Gastrocnemius medialis (tissue), 4 donors: ENCODE measurements at regions not wholly inside any gene's neighbourhood (a gene's known extent, or its start where the extent isn't known, plus 50 kb on each side); places are given as distances from the start of the nearest gene placed in this dataset.

ENCODE experiments used
- ATAC-seq, 2 donors: fragments of 150-250 bp; one replicate each; pipeline ENCODE4 v1.9.1; 2016
- DNase-seq, 2 donors: peaks; one replicate each; pipeline ENCODE4 v3.0.0-alpha.2; 2019
- H3K27ac ChIP-seq, 4 donors: fragments of 200-600 bp; sonication (generic); 1 replicate in 1 of 4; 2 replicates in 3 of 4; pipeline ENCODE4 v1.5.1; 2016 to 2018; ENCODE audit warnings: mild to moderate bottlenecking in 2 of 4, moderate library complexity in 1 of 4
- H3K27me3 ChIP-seq, 3 donors: fragments of 200-600 bp; sonication (generic) in 2 of 3; 1 replicate in 1 of 3; 2 replicates in 2 of 3; pipeline versions ENCODE4 v1.5.1 to v1.6.0; 2016 to 2019; ENCODE audit warnings: mild to moderate bottlenecking in 1 of 3, moderate library complexity in 1 of 3
- H3K36me3 ChIP-seq, 2 donors: fragments of 200-600 bp; sonication (generic) in 1 of 2; one replicate each; pipeline ENCODE4 v1.5.1; 2017 to 2018
- H3K4me1 ChIP-seq, 2 donors: fragments of 200-600 bp; sonication (generic) in 1 of 2; one replicate each; pipeline ENCODE4 v1.5.1; 2016 to 2017; ENCODE audit warnings: mild to moderate bottlenecking in 2 of 2
- H3K4me3 ChIP-seq, 4 donors: fragments of 200-600 bp; sonication (generic) in 3 of 4; 1 replicate in 1 of 4; 2 replicates in 3 of 4; pipeline ENCODE4 v1.5.1; 2016 to 2019; ENCODE audit warnings: mild to moderate bottlenecking in 2 of 4
- H3K9me3 ChIP-seq, 3 donors: fragments of 200-600 bp; sonication (generic) in 2 of 3; 1 replicate in 1 of 3; 2 replicates in 2 of 3; pipeline ENCODE4 v1.5.1; 2016 to 2019
- POLR2A ChIP-seq, 2 donors: fragments of 450-650 bp; IDR thresholded peaks; one replicate each; pipeline ENCODE4 v1.6.1; 2017; ENCODE audit warnings: antibody characterized with exemption in 2 of 2, mild to moderate bottlenecking in 2 of 2, moderate library complexity in 2 of 2
- in situ Hi-C, 4 donors: fragments of 200-750 bp; cut with MboI; loops; one replicate each; pipeline versions ENCODE4 v1.15.0 to v1.8.0; 2017; ENCODE audit warnings: low sequenced_read_pairs in 4 of 4
- intact Hi-C: fragments of 100-400 bp; cut with DNase I; formaldehyde crosslinking; loops from one replicate; pipeline ENCODE4 v1.15.1; 2023; ENCODE audit warnings: low total_unique reads
- TF ChIP-seq, protein P1 (sequence below), 5 experiments: fragments of 450-650 bp in 3 of 5; fragments of 200-600 bp in 2 of 5; sonication (generic) in 2 of 5; IDR thresholded peaks in 4 of 5; conservative IDR thresholded peaks in 1 of 5; 1 replicate in 4 of 5; 2 replicates in 1 of 5; pipeline ENCODE4 v1.5.1; 2016 to 2019; ENCODE audit warnings: antibody characterized with exemption in 5 of 5, mild to moderate bottlenecking in 3 of 5, moderate library complexity in 3 of 5

DNA sequence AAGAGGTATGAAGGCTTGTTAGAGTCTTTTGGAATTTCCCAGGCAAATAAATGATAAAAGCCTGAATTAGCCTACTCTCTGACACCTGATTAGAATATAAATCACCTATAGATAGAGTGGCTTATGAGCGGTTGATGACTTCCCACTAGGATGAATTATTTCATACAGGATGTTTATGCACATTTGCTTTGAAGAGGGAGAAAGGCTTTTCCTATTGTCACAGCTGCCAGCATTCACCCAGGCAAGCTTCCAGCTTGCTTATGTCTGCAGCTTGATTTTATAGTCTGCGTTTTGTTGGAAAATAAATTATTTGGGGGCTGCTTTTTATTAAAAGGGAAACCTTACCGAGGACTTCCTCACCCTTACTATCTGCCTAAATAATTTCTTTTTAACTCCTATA, 51.3 kb upstream of the EIF2S2 start:
- Histone ChIP-seq H3K4me3 (no peak overlapping the region), H3K27ac (no peak overlapping the region), H3K9me3 (no peaks in the 10 kb centered on the region), H3K4me1 (no peaks in the 10 kb centered on the region), H3K36me3 (no peaks in the 10 kb centered on the region), H3K27me3 (no peaks in the 10 kb centered on the region)
- ATAC-seq, result no peak
- no peak for DNase-seq
- in situ Hi-C loops (no loop called here), intact Hi-C loops (no loop called here)
- TF ChIP-seq POLR2A (IDR thresholded peaks at IDR 0.05), result no peak
- TF ChIP-seq, protein P1, sequence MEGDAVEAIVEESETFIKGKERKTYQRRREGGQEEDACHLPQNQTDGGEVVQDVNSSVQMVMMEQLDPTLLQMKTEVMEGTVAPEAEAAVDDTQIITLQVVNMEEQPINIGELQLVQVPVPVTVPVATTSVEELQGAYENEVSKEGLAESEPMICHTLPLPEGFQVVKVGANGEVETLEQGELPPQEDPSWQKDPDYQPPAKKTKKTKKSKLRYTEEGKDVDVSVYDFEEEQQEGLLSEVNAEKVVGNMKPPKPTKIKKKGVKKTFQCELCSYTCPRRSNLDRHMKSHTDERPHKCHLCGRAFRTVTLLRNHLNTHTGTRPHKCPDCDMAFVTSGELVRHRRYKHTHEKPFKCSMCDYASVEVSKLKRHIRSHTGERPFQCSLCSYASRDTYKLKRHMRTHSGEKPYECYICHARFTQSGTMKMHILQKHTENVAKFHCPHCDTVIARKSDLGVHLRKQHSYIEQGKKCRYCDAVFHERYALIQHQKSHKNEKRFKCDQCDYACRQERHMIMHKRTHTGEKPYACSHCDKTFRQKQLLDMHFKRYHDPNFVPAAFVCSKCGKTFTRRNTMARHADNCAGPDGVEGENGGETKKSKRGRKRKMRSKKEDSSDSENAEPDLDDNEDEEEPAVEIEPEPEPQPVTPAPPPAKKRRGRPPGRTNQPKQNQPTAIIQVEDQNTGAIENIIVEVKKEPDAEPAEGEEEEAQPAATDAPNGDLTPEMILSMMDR (IDR thresholded peaks at IDR 0.05 in 4 of 5, conservative IDR thresholded peaks at IDR 0.05 in 1 of 5), result no peak

DNA sequence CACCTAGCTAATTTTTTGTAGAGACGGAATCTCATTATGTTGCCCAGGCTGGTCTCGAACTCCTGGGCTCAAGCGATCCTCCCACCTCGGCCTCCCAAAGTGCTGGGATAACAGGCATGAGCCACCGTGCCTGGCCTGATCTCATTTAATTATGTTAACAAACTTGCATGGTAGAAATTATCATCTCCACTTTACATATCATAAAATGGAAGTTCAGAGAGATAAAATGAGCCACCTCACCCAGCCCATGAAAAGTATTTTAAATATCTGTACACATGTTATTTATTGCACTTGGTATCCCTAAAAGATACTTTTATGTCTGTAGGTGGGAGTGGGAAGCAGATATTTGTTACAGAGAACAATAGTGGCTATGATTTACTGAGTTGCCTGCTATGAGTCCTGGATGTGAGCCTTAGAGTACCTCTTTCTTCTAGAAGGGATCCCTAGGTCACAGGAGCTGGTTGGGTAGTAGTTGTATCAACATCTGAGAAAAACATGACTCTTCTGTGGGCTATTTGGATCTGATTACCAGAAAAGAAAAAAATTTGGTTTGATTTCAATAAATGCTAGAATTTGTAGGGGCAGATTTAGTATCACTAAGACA, 52.4 kb upstream of the EIF2S2 start:
- H3K4me3 ChIP-seq, result no peak overlapping the region
- in situ Hi-C loops, result no loop called here
- ATAC-seq, result no peak
- H3K4me1 ChIP-seq, result no peaks in the 10 kb centered on the region
- no peak overlapping the region for H3K27ac ChIP-seq
- H3K36me3 ChIP-seq, result no peaks in the 10 kb centered on the region
- H3K27me3 ChIP-seq, result no peaks in the 10 kb centered on the region
- DNase-seq, result no peak
- TF ChIP-seq POLR2A (IDR thresholded peaks at IDR 0.05), result no peak
- TF ChIP-seq, protein P1 (IDR thresholded peaks at IDR 0.05 in 4 of 5, conservative IDR thresholded peaks at IDR 0.05 in 1 of 5), result no peak
- H3K9me3 ChIP-seq, result no peaks in the 10 kb centered on the region
- intact Hi-C loops, result no loop called here

DNA sequence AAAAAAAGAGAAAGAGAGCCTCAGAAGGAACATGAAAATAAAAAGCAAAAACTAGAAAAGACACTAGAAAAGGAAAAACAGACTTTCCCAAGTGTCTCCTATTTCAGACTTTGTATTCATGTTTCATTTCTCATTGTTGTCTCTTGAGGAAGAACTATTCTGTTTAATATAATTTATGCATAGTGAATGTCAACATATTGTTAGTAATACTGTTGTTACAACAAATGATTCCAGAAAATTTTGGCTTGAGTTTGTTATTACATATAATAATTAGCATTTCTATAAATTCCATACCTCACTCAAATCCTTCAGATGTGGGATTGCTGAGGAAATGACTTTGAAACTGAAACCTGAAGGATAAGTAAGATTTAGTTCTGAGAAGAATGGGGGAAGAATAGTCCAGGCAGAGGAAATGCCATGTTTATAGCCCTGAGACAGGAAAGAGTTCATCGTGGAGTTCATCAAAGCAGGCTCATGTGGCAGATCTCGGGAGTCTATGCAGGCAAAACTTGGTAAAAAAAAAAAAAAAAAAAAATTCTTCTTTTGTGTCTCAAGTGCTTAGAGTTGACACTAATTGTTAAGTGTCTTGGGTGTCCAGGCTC, 53.1 kb upstream of the EIF2S2 start:
- Histone ChIP-seq H3K36me3 (no peaks in the 10 kb centered on the region), H3K27ac (no peak overlapping the region), H3K27me3 (no peaks in the 10 kb centered on the region), H3K4me3 (no peak overlapping the region), H3K9me3 (no peaks in the 10 kb centered on the region), H3K4me1 (no peaks in the 10 kb centered on the region)
- ATAC-seq (no peak), DNase-seq (no peak)
- intact Hi-C loops, result no loop called here
- in situ Hi-C loops, result no loop called here
- no peak for TF ChIP-seq POLR2A (IDR thresholded peaks at IDR 0.05)

DNA sequence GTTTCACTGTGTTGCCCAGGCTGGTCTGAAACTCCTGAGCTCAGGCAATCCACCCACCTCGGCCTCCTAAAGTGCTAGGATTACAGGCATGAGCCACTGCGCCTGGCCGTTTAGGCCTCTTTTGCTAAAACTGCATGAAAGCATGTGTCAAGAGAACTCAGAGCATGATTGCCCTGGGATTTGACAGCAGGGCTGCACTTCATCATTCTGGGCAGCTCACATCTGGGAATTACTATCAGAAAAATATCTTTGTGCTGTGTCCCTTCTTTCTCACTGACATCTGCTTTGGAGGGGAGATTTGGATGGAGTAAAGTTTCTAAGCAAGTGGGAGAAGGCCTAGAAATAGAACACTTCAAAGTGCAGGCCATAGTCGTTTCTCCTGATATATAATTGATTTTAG, 59.6 kb upstream of the EIF2S2 start:
- intact Hi-C loops (no loop called here), in situ Hi-C loops (no loop called here)
- Histone ChIP-seq H3K4me3 (no peak overlapping the region), H3K36me3 (no peaks in the 10 kb centered on the region), H3K4me1 (no peaks in the 10 kb centered on the region), H3K27ac (no peak overlapping the region), H3K27me3 (no peaks in the 10 kb centered on the region), H3K9me3 (no peaks in the 10 kb centered on the region)
- DNase-seq (no peak), ATAC-seq (no peak)
- TF ChIP-seq POLR2A (IDR thresholded peaks at IDR 0.05), result no peak
- TF ChIP-seq, protein P1 (IDR thresholded peaks at IDR 0.05 in 4 of 5, conservative IDR thresholded peaks at IDR 0.05 in 1 of 5), result no peak

DNA sequence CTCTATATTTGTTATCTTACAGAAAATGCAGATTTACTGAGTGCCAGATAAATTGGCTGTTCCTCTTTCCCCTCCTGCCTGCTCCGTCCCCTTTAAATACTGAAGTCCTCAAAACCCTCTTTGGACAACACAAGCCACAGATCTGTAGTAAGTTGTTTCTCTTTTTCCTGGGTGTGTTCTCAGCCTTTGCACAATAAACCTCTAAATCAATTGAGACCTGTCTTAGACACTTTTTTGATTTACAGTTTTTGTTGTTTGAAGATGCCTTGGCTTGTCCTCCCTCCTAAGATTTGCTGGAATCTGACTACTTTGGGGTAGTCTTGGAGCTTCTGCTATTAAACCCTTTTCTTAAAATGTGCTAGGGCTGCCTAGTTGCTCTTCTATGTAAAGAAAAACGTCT, 60.9 kb upstream of the EIF2S2 start:
- Histone ChIP-seq H3K36me3 (no peaks in the 10 kb centered on the region), H3K27ac (no peak overlapping the region), H3K27me3 (no peaks in the 10 kb centered on the region), H3K9me3 (no peaks in the 10 kb centered on the region), H3K4me3 (no peak overlapping the region), H3K4me1 (no peaks in the 10 kb centered on the region)
- TF ChIP-seq, protein P1 (IDR thresholded peaks at IDR 0.05 in 4 of 5, conservative IDR thresholded peaks at IDR 0.05 in 1 of 5), result no peak
- TF ChIP-seq POLR2A (IDR thresholded peaks at IDR 0.05), result no peak
- in situ Hi-C loops (no loop called here), intact Hi-C loops (no loop called here)
- DNase-seq (no peak), ATAC-seq (no peak)
